HG03159 (cell line): ENCODE measurements at regions not wholly inside any gene's neighbourhood (a gene's known extent, or its start where the extent isn't known, plus 50 kb on each side); places are given as distances from the start of the nearest gene placed in this dataset.

Source experiments
- ATAC-seq: cut with Tn5 transposase; IDR thresholded peaks from one replicate; pipeline ENCODE4 v1.9.1; 2021; ENCODE audit warnings: mild to moderate bottlenecking, moderate library complexity; ENCODE audit not compliant: unreplicated experiment

DNA sequence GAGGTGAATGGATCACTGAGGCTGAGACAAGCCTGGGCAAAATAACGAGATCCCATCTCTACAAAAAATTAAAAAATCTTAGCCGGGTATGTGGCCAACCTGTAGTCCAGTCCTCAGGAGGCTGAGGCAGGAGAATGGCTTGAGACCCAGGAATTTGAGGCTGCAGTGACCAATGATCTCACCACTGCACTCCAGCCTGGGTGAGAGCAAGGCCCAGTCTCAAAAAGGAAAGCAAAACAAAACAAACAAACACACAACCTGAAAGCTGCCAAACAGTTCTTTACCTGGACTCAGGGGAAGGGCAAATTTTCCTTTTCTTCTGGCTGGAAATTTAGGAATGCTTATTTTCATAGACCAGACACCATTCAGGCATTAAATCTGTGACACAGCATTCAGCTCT is 163.1 kb upstream of the FAT1 start:
- ATAC-seq = no peak

DNA sequence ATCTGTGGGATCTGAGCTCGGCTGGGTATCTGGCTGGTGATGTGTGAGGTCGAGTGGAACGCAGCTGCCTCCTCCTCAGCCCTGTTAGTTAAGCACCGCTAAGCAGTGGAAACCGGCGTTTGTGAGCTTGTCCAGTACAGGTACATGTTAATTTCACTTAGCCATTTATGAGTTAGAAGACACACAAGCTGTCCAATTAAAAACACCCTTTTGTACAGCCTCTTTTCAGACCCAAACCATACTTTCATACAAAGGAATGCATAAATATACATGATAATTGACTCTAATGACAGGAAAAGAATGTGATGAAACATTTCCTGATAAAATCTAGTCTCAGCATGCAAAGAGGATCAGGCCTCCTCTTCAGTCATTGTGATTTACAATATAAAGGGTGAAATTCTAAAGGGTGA is 163.6 kb upstream of the FAT1 start:
- ATAC-seq = no peak

DNA sequence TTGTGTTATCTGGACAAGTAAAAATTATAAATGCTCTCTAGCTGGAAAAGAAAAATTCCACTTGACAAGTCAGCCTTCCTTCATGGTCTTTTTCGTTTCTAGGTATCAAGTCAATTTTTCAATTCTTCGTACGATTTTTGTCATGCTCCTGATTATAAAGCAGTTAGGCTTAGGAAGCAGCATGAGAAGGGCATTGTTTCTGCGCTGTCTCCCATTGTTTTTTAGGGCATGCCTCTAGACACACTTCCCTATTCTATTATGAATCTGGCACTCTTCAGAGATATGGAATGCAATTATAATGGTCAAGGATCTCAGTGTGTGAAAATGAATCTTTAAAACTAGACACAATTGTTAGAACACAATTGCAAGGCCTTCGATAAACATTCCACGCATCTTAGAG is 164.1 kb upstream of the FAT1 start:
- ATAC-seq = no peak

DNA sequence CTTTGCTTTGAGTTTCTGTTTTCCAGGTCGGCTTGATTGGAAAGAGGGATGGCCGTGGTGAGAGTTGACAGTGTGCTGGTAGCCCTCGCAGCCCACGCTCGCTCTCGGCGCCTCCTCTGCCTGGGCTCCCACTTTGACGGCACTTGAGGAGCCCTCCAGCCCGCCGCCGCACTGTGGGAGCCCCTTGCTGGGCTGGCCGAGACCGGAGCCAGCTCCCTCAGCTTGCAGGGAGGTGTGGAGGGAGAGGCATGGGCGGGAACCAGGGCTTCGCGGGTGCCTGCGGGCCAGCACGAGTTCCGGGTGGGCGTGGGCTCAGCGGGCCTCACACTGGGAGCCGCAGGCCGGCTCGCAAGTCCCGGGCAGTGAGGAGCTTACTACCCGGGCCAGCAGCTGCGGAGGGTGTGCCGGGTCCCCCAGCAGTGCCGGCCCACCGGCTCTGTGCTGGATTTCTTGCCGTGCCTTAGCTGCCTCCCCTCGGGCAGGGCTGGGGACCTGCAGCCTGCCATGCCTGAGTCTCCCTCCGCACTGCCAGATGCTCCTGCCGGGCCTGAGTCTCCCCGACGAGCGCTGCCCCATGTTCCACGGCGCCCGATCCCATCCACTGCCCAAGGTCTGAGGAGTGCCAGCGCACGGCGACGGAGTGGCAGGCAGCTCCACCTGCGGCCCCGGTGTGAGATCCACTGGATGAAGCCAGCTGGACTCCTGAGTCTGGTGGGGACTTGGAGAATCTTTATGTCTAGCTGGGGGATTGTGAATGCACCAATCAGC is 166.4 kb upstream of the FAT1 start:
- no peak for ATAC-seq

DNA sequence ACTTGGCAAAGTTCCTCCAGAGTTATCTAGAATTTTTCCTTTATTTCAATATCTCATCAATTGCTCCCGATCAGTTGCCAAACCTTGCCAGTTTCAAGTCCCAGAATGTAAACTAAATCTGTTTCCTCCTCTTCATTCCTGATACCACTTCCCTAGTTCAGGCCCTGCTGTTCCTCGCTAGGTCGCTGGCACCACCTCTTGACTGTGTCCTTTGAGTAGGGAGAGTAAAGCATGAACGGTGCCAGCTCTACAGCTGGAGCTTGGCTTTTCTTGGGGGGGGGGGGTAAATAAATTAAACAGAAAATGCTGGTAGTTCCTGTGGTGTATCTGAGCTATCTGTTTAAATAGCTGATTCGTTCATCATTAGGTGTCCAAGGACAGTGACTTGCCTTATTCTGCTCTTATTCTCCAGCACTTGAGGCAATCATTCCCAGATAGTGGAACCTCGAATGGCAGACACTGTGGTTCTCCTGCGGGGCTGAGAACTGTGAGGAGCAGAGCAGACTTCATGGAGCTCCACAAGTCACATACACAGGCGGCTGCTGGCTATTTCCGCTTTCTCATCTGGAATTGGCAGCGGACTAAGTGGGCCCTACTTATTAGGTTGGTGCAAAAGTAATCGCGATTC is 168.3 kb upstream of the FAT1 start:
- no peak for ATAC-seq

DNA sequence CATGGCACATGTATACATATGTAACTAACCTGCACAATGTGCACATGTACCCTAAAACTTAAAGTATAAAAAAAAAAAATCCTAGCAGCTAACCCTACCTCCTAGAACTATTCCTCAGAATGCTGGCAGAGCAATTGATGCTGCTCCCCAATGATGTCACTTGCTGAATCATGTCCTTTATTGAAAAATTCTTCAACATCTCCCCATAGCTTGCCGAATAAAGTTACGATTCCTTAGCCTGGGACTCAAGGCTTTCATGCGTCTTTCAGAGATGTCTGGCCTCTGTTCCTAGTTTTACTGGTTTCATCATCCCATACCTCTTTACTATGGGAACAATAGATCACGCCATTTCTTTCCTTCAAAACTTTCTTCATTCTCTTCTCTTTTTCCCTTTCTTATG is 174.7 kb upstream of the FAT1 start:
- no peak for ATAC-seq

DNA sequence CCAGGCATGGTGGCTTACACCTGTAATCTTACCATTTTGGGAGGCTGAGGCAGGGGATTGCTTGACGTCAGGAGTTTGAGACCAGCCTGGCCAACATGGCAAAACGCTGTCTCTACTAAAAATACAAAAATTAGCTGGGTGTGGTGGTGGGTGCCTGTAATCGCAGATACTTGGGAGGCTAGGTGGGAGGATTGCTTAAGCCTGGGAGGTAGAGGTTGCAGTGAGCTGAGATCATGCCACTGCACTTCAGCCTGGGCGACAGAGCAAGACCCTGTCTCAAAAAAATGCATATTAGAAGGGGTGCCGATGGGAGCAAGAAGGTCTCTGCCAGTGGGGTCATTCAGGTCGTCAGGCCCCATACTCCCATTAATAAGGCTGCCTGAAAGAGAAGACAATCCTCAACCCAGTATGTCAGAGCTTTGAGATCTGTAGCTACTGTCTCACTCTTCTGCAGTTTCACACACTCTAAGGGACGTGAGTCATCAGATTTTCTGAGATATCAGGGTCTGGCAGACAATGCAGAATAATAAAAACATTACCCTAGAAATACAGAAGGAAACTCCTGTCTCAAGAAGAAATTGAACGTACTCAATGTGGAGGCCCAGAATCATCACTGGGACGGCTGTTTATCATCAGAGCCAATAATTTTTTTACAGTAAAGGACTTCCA is 176.7 kb upstream of the FAT1 start:
- no peak for ATAC-seq

DNA sequence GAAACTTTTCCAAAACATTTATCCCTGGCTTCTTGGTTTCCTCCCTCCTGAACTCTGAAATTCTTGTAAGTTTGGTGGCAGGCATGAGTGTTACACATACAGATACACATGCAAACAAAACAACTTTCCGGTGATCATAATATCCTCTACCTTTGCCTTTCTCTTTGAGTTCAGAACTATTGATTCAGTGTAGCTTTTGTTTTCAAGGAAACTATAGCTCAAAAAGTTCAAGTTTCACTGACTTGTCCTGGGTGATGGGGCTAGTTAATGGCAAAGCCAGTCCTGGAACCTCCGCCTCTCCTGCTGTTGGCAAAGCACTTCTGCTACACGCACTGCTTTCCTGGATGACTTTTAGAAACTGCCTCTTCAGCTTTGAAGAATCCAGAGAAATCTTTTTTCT is 177.3 kb upstream of the FAT1 start:
- no peak for ATAC-seq

DNA sequence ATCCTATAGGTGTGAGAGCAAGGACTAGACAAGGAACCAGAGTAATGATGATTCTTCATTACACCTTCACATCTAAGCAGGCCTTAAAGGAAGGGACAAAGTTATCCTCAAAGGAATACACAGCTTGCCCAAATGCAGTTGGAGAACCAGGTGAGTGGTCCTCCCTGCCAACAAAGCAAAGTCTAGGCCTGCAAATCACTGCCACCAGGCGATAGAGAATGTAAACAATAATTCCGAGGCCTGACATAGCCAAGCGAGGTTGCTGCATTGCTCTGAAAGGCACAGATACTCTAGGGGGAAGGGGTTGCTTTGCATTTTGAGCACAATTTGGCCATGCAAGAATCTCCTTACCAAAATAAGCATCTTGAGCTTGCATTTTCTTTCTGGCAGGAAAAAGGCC is 178.2 kb upstream of the FAT1 start:
- no peak for ATAC-seq

DNA sequence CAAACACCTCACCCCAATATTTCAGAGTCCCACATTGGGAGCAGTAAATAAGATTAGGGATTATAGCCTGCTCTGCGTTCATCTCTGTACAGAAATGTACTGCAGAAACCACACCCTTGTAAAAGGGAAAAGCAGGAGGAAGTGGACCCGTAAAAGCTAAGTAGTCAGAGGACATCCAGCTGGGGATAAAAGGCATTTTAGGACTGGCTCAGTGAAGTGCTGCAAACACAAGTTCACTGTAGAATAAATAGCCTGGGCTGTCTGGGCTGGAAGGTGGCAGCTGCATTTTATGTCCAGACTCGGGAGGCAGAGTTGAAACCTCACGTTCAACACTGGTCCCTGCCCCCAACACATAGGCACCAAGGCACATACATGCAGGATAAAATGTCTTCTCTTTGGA is 178.7 kb upstream of the FAT1 start:
- no peak for ATAC-seq

DNA sequence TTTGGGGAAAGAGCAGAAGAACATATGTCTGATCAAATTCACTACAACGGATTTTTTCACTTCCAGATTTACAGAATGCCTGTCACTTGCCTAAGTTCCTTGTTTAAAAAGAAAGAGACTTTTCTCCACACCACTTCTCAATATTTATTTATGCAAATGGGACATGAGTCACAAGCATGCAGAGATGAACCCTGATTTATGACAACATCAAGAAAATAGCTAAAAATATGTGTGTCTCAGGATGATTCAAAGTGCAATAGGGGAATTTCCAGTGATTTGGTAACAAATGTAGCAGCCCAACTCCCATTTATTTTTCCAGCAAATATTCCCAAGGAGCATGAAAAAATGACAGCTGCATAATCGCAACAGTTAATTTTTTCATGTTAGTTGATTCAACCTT is 180.4 kb upstream of the FAT1 start:
- ATAC-seq = no peak

DNA sequence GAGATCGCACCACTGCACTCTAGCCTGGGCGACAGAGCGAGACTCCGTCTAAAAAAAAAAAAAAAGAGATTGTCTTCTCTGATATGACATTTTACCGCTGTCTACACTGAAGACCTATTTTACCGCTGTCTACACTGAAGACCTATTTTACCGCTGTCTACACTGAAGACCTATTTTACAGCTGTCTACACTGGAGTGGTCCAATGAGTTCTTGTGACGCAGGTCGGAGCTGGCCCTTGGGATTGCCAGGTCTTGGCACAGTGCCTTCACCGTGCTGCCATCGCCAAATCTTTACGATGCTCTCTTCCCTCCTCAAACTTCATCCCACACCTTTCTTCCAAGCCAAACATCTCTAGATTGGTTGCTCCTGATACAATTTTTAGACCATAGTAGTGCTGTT is 183.1 kb upstream of the FAT1 start:
- no peak for ATAC-seq

DNA sequence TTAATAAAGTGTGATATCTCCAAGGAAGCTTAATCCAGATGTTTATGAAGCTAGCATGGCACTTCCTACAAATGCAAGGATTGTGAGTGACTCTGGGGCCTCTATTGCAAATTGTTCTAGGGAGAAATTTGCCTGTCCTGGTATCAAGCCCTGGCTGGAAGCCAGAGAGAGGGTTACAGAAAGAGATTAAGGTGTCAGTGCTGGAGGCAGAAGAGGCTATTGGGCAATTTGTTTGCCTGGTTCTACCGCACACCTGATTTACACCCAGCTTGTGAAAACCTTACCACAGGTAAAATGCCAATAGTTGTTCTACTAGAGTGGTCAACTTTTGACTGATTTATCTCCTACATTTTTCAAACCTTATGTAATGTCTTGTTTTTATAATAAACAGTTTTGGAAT is 186.7 kb upstream of the FAT1 start:
- no peak for ATAC-seq

DNA sequence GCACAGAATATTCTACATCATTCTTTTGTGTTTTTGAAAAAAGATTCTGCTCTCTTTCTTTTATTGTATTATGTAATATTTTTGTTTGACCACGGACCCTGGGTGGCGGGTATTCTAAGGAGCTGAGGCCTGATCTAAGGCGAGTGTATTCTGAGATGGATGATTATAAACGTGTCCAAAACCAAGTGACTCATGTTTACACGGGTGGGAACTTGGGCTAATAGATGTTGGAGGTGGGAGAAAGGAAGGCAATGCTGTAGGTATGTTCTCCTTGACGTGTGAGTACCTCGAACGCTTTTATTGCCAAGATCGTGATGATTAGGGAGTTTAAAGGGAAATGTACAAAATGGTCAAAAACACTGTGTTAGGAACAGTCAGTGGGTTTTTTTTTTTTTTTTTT is 188.9 kb upstream of the FAT1 start:
- ATAC-seq = no peak

DNA sequence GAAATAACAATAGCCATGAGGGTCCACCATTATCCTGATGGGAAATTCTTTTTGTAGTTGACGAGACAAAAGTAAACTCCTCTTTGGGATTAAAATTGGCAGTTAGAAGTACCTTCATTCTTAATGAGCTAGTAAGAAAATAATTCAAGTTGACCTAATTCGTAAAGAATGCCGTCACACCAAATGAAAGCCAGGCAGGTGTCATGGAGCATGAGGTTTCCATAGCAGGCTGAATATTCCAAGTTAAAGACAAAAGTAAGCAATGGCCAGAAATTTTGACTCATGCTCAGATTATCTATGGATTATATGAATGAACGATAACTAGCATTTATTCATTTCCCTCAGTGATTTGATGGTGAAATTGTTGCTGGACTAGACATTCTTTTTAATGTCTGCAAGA is 192.2 kb upstream of the FAT1 start:
- ATAC-seq = no peak

DNA sequence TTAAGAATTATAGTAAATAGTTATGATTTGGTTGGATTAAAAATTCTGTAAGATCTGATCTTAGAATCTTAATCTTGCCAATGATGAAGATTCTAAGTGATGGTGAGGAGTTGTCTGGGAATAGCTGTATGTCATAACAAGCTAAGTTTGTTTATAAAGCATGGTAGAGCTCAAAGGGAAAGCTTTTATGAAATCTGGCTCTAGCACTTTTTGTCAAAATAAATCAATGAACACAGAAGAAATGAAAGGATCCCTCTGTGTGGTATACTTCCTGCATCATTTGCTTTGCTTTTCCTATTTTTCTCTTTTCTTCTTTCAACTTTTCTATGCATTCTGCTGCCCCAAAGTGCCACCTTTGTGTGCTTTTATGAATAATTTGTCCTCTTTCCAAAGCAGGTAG is 193.5 kb upstream of the FAT1 start:
- ATAC-seq = no peak

DNA sequence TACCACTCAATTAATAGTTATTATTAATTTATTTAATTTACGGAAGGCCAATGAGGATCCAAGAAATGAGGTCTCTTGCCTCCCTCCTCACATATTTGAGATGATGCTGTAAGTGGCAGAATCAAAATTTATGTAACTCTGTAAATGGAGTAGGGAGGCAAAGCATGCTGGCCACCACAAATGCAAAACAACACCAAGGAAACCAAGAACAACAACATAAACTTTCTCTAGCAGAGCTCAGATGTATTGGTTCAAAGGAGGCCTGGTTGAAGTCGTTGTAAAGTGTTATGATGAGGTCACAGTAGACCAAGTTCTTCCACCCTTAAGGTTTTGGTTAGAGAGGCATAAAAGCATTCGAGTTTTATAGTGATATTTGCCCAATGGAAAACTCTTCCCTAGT is 194.8 kb upstream of the FAT1 start:
- no peak for ATAC-seq

DNA sequence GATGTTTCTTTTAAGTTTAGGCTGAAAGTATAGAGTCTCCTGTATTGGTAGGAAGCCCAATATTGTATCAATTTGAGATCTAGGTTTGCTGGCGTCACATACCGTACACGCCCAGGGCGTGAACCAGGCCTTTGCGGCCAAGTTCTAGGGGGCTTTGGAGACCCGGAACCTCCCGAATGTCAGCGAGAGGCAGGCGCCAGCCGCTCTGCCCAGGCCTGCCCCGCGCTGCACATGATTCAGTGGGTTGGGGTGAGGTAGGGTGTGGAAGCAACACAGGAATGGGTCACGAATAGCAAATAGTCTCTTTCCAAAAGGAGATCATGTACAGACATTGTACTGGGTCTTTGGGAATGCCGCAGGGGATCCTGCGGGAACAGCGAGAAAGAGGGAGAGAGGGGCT is 195.7 kb upstream of the FAT1 start:
- no peak for ATAC-seq

DNA sequence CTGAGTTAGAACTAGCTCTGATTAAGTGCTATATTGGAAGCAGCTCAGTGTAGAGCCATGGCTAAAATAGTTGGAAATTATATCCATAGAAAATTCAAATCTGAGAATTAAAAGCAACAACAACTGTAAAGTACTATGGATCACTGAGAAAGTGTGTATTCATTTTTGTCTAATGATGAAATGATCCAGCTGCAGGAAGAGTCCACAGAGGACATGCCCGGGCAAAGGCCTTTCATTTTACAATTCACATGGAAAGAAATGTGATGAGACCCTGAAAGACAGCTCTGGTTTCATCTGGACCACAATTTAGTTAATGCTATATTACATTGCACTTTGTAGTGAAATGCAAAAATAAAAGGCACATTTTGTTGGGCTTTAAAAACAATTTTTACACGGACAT is 196.8 kb upstream of the FAT1 start:
- no peak for ATAC-seq

DNA sequence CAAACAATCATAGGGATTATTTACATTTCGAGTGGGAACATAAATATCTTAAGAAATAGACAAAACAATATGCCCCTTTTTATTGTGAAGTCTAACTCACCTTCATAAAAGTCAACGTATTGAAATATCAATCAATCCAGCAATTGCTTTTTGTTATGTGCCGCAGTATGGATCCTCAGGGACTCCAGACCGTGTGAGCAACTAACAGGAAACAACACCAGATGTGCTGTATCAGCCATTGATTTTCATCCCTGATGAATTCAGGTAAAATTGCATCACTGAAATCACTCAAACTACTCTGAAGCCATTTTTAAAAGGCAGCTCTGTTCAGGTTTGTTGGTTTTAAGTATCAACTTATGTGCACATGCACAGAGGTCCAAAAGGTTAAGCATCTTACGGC is 197.3 kb upstream of the FAT1 start:
- no peak for ATAC-seq

DNA sequence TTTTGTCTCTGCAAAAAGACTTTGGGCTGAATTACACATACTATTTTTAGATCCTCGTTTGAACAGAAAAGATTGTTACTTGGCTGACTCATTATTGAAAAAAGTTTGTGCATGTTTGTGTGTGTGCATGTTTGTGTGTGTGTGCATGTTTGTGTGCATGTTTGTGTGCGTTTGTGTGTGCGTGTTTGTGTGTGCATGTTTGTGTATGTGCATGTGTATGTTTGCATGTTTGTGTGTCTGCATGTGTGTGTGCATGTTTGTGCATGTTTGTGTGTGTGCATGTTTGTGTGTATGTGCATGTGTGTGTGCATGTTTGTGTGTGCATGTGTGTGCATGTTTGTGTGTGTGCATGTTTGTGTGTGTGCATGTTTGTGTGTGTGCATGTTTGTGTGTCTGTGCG is 201.1 kb upstream of the FAT1 start:
- no peak for ATAC-seq

DNA sequence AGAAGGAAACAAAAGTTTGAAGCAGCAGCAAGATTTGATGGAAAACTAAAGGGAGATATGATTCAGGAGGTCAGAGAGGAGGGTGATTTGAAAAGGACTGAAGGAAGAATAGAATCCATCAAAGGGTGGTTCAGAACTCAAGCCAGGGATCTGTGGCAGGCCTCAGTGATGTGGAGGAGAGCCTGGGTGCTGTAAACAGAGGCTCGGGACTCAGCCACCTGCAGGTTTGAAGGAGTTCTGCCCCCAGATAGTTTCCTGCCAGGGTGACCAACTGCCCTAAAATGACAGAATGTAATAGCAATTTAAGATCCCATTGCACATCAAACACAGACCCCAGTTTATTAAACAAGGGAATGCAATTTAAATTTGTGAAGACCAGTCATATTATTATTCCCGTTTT is 204.0 kb upstream of the FAT1 start:
- no peak for ATAC-seq
